HepG2 (cell line): ENCODE measurements at regions not wholly inside any gene's neighbourhood (a gene's known extent, or its start where the extent isn't known, plus 50 kb on each side); places are given as distances from the start of the nearest gene placed in this dataset.

ENCODE experiments used
- ARNT2 ChIP-seq: sonication (generic); formaldehyde crosslinking; IDR thresholded peaks from 2 replicates; pipeline ENCODE4 v1.8.0; 2022; ENCODE audit warnings: mild to moderate bottlenecking, low read depth, missing genetic modification reagents, moderate library complexity
- ESRRA ChIP-seq: sonication (generic); formaldehyde crosslinking; IDR thresholded peaks from 2 replicates; pipeline ENCODE4 v1.5.1; 2020; ENCODE audit warnings: mild to moderate bottlenecking, low read depth, missing genetic modification reagents
- HES4 ChIP-seq: sonication (generic); formaldehyde crosslinking; IDR thresholded peaks from 2 replicates; pipeline ENCODE4 v1.9.0; 2021; ENCODE audit warnings: mild to moderate bottlenecking, missing genetic modification reagents, borderline replicate concordance
- HIVEP1 ChIP-seq: sonication (generic); formaldehyde crosslinking; IDR thresholded peaks from 2 replicates; pipeline ENCODE4 v1.4.0; 2020; ENCODE audit warnings: mild to moderate bottlenecking, missing genetic modification reagents
- IRF9 ChIP-seq: sonication (generic); formaldehyde crosslinking; IDR thresholded peaks from 2 replicates; pipeline ENCODE4 v1.8.0; 2022; ENCODE audit warnings: missing genetic modification reagents, mild to moderate bottlenecking, borderline replicate concordance
- ISX ChIP-seq: sonication (generic); formaldehyde crosslinking; conservative IDR thresholded peaks from 2 replicates; pipeline ENCODE4 v1.5.0; 2020; ENCODE audit warnings: missing genetic modification reagents
- KLF12 ChIP-seq: sonication (generic); formaldehyde crosslinking; IDR thresholded peaks from 2 replicates; pipeline ENCODE4 v1.4.0; 2020; ENCODE audit warnings: missing genetic modification reagents, borderline replicate concordance
- MAZ ChIP-seq, 2 experiments: sonication (generic) in 1 of 2; formaldehyde crosslinking in 1 of 2; IDR thresholded peaks; 2 replicates each; pipeline versions ENCODE4 v1.5.0 to v1.6.1; 2012 to 2020; ENCODE audit warnings: low read depth in 2 of 2, mild to moderate bottlenecking in 2 of 2, borderline replicate concordance in 1 of 2, improper control_type of control experiment in 1 of 2, low read length in 1 of 2, missing genetic modification reagents in 1 of 2, moderate library complexity in 1 of 2
- MIER3 ChIP-seq: IDR thresholded peaks from 2 replicates; pipeline ENCODE4 v1.6.1; 2016; ENCODE audit warnings: missing compliant biosample characterization, borderline replicate concordance
- MXI1 ChIP-seq: IDR thresholded peaks from 3 replicates; pipeline ENCODE4 v1.6.1; 2012; ENCODE audit warnings: low read depth, low read length, inconsistent platforms, borderline replicate concordance
- PLRG1 ChIP-seq: fragments of 450-650 bp; conservative IDR thresholded peaks from 2 replicates; pipeline ENCODE4 v1.6.1; 2016
- POLR2AphosphoS5 ChIP-seq: IDR thresholded peaks from 2 replicates; pipeline ENCODE4 v1.6.1; 2012; ENCODE audit warnings: low read depth, low read length
- RAD21 ChIP-seq: fragments of 450-650 bp; formaldehyde crosslinking; IDR thresholded peaks from 2 replicates; pipeline ENCODE4 v1.5.0; 2020; ENCODE audit warnings: mild to moderate bottlenecking
- TFDP2 ChIP-seq: sonication (generic); formaldehyde crosslinking; IDR thresholded peaks from 2 replicates; pipeline ENCODE4 v1.4.0; 2020; ENCODE audit warnings: missing genetic modification reagents
- ZBTB3 ChIP-seq: sonication (generic); formaldehyde crosslinking; IDR thresholded peaks from 2 replicates; pipeline ENCODE4 v1.4.0; 2020; ENCODE audit warnings: low read depth, mild to moderate bottlenecking, moderate library complexity, missing genetic modification reagents, borderline replicate concordance
- ZC3H4 ChIP-seq: sonication (generic); formaldehyde crosslinking; IDR thresholded peaks from 2 replicates; pipeline ENCODE4 v1.4.0; 2020; ENCODE audit warnings: missing genetic modification reagents, borderline replicate concordance
- ZNF253 ChIP-seq: sonication (generic); formaldehyde crosslinking; IDR thresholded peaks from 2 replicates; pipeline ENCODE4 v1.8.0; 2022; ENCODE audit warnings: mild to moderate bottlenecking, missing genetic modification reagents, borderline replicate concordance
- ZNF296 ChIP-seq: sonication (generic); formaldehyde crosslinking; conservative IDR thresholded peaks from 2 replicates; pipeline ENCODE4 v1.5.0; 2020; ENCODE audit warnings: mild to moderate bottlenecking, missing genetic modification reagents
- ZNF383 ChIP-seq: sonication (generic); formaldehyde crosslinking; IDR thresholded peaks from 2 replicates; pipeline ENCODE4 v1.4.0; 2020; ENCODE audit warnings: missing genetic modification reagents, mild to moderate bottlenecking, borderline replicate concordance
- ZNF660 ChIP-seq: sonication (generic); formaldehyde crosslinking; IDR thresholded peaks from 2 replicates; pipeline ENCODE4 v1.5.1; 2020; ENCODE audit warnings: mild to moderate bottlenecking, low read depth, missing genetic modification reagents, borderline replicate concordance
- ZNF781 ChIP-seq: sonication (generic); formaldehyde crosslinking; IDR thresholded peaks from 2 replicates; pipeline ENCODE4 v1.5.1; 2020; ENCODE audit warnings: borderline replicate concordance, mild to moderate bottlenecking, missing genetic modification reagents; ENCODE audit errors: not compliant biosample characterization
- ZNF790 ChIP-seq: sonication (generic); formaldehyde crosslinking; IDR thresholded peaks from 2 replicates; pipeline ENCODE4 v1.8.0; 2022; ENCODE audit warnings: missing genetic modification reagents, mild to moderate bottlenecking, borderline replicate concordance
- TF ChIP-seq, protein P1 (sequence below): sonication (generic); formaldehyde crosslinking; IDR thresholded peaks from 2 replicates; pipeline ENCODE4 v1.4.0; 2020; ENCODE audit warnings: missing genetic modification reagents, low read depth, mild to moderate bottlenecking, borderline replicate concordance
- TF ChIP-seq, protein P2 (sequence below): fragments of 450-650 bp; IDR thresholded peaks from 2 replicates; pipeline ENCODE4 v1.6.1; 2017; ENCODE audit warnings: mild to moderate bottlenecking

- no peak for TF ChIP-seq ARNT2 (CRISPR knock-in tag)
- TF ChIP-seq MIER3 (CRISPR knock-in tag), result 0 out of 2 replicates have a peak, but pooled peaks have one; percentile 4
- no peak for TF ChIP-seq ZNF383 (CRISPR knock-in tag)
- TF ChIP-seq, protein P1, sequence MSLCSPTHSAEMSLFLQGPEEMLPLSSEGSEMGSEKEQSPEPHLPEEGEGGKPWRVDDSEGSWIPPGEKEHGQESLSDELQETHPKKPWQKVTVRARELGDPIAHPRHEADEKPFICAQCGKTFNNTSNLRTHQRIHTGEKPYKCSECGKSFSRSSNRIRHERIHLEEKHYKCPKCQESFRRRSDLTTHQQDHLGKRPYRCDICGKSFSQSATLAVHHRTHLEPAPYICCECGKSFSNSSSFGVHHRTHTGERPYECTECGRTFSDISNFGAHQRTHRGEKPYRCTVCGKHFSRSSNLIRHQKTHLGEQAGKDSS (CRISPR knock-in tag), result peak; percentile 83; the same call in 1 of the 2 replicates
- TF ChIP-seq ZNF790 (CRISPR knock-in tag), result no peak; the same call in 1 of the 2 replicates
- no peak for TF ChIP-seq HIVEP1
- peak; percentile 67; the same call in 1 of the 2 replicates for TF ChIP-seq HES4 (CRISPR knock-in tag)
- 0 out of 2 replicates have a peak, but pooled peaks have one; percentile 28 for TF ChIP-seq ESRRA (CRISPR knock-in tag)
- no peak for TF ChIP-seq ZNF781 (CRISPR knock-in tag)
- no peak for TF ChIP-seq ZNF296 (CRISPR knock-in tag)
- TF ChIP-seq ZNF660 (CRISPR knock-in tag), result no peak
- TF ChIP-seq, protein P2, sequence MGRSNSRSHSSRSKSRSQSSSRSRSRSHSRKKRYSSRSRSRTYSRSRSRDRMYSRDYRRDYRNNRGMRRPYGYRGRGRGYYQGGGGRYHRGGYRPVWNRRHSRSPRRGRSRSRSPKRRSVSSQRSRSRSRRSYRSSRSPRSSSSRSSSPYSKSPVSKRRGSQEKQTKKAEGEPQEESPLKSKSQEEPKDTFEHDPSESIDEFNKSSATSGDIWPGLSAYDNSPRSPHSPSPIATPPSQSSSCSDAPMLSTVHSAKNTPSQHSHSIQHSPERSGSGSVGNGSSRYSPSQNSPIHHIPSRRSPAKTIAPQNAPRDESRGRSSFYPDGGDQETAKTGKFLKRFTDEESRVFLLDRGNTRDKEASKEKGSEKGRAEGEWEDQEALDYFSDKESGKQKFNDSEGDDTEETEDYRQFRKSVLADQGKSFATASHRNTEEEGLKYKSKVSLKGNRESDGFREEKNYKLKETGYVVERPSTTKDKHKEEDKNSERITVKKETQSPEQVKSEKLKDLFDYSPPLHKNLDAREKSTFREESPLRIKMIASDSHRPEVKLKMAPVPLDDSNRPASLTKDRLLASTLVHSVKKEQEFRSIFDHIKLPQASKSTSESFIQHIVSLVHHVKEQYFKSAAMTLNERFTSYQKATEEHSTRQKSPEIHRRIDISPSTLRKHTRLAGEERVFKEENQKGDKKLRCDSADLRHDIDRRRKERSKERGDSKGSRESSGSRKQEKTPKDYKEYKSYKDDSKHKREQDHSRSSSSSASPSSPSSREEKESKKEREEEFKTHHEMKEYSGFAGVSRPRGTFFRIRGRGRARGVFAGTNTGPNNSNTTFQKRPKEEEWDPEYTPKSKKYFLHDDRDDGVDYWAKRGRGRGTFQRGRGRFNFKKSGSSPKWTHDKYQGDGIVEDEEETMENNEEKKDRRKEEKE, result no peak
- no peak for TF ChIP-seq ZBTB3
- no peak for TF ChIP-seq ISX (CRISPR knock-in tag)
- no peak for TF ChIP-seq RAD21 (CRISPR knock-in tag)
- no peak for TF ChIP-seq ZNF253
- TF ChIP-seq ZC3H4, result no peak
- no peak for TF ChIP-seq IRF9 (CRISPR knock-in tag)
- TF ChIP-seq POLR2AphosphoS5, result peak; percentile 44
- TF ChIP-seq MAZ (IDR thresholded peaks at IDR 0.05; ENCODE audit: borderline replicate concordance, low read depth, low read length), result no peak
- peak; percentile 88 for TF ChIP-seq MAZ (CRISPR knock-in tag; IDR thresholded peaks at IDR 0.05; ENCODE audit: low read depth)
- no peak for TF ChIP-seq KLF12 (CRISPR knock-in tag)
- peak; percentile 28; the same call in 1 of the 3 replicates for TF ChIP-seq MXI1
- TF ChIP-seq PLRG1, result no peak
- peak; percentile 63 for TF ChIP-seq TFDP2 (CRISPR knock-in tag)
Observed at GRCh38 chr5:139742173-139742903, 53.3 kb upstream of the PSD2 start (continued).
